CD4-positive, alpha-beta T cell (primary cell): ENCODE measurements at regions not wholly inside any gene's neighbourhood (a gene's known extent, or its start where the extent isn't known, plus 50 kb on each side); places are given as distances from the start of the nearest gene placed in this dataset.

Experiments
- ATAC-seq: fragments of 200-7000 bp; cut with Tn5 transposase; one replicate; pipeline ENCODE4 v1.10.0; 2022; ENCODE audit warnings: mild to moderate bottlenecking; ENCODE audit not compliant: poor library complexity
- CTCF ChIA-PET: fragments of 350-600 bp; sonication (Branson Sonifier 250); formaldehyde crosslinking; loops from one replicate; lab custom pipeline; 2021; ENCODE audit warnings: antibody characterized with exemption, inconsistent platforms; lab: Charles Lee
- POLR2A ChIA-PET: fragments of 350-600 bp; sonication (Branson Sonifier 250); formaldehyde crosslinking; loops from one replicate; lab custom pipeline; 2021; ENCODE audit warnings: antibody characterized with exemption, inconsistent platforms; lab: Charles Lee
- DNase-seq, 14 experiments: peaks; one replicate each; pipeline ENCODE4 v3.0.0-alpha.2; 2013 to 2020; ENCODE audit warnings: mixed read lengths in 2 of 14
- H3K27ac ChIP-seq, 2 donors: one replicate each; pipeline versions ENCODE4 v1.5.1 to v1.7.0; 2013; ENCODE audit warnings: low read length in 2 of 2, low read depth in 1 of 2, mild to moderate bottlenecking in 1 of 2
- H3K27me3 ChIP-seq, 2 experiments: 1 replicate in 1 of 2; 2 replicates in 1 of 2; pipeline versions ENCODE4 v1.6.1 to v1.7.0; 2013; ENCODE audit warnings: low read length in 2 of 2, control low read depth in 1 of 2, mild to moderate bottlenecking in 1 of 2, moderate library complexity in 1 of 2; ENCODE audit not compliant: insufficient read depth in 2 of 2, control insufficient read depth in 1 of 2
- H3K36me3 ChIP-seq: one replicate; pipeline ENCODE4 v1.6.1; 2013; ENCODE audit warnings: low read length, control low read depth; ENCODE audit not compliant: insufficient read depth
- H3K4me1 ChIP-seq: one replicate; pipeline ENCODE4 v1.6.1; 2013; ENCODE audit warnings: low read length, control low read depth; ENCODE audit not compliant: insufficient read depth
- H3K4me3 ChIP-seq: one replicate; pipeline ENCODE4 v1.5.1; 2013; ENCODE audit warnings: mild to moderate bottlenecking, low read length, moderate library complexity
- H3K9me3 ChIP-seq, 2 experiments: 1 replicate in 1 of 2; 2 replicates in 1 of 2; pipeline versions ENCODE4 v1.6.1 to v1.7.0; 2013; ENCODE audit warnings: low read length in 2 of 2, mild to moderate bottlenecking in 2 of 2, control low read depth in 1 of 2, moderate library complexity in 1 of 2; ENCODE audit not compliant: control insufficient read depth in 1 of 2, insufficient read depth in 1 of 2
- H3K27ac Mint-ChIP-seq: one replicate; pipeline ENCODE4 v1.8.0; 2020; ENCODE audit warnings: mixed read lengths
- H3K27me3 Mint-ChIP-seq: one replicate; pipeline ENCODE4 v1.8.0; 2021; ENCODE audit warnings: mixed read lengths
- H3K36me3 Mint-ChIP-seq: one replicate; pipeline ENCODE4 v1.8.0; 2021; ENCODE audit warnings: low read depth, mixed read lengths
- H3K4me1 Mint-ChIP-seq: one replicate; pipeline ENCODE4 v1.8.0; 2021; ENCODE audit warnings: low read depth, mixed read lengths
- H3K4me3 Mint-ChIP-seq: one replicate; pipeline ENCODE4 v1.8.0; 2020; ENCODE audit warnings: mild to moderate bottlenecking, mixed read lengths
- H3K9me3 Mint-ChIP-seq: one replicate; pipeline ENCODE4 v1.8.0; 2020; ENCODE audit warnings: mixed read lengths
- intact Hi-C, 2 experiments: fragments of 100-400 bp; cut with DNase I in 1 of 2; cut with micrococcal nuclease in 1 of 2; formaldehyde crosslinking; loops; one replicate each; pipeline versions ENCODE4 v1.15.1 to v1.9.0; 2023 to 2025; cut with DNase I, micrococcal nuclease
- TF ChIP-seq, protein P1 (sequence below): fragments of 200-600 bp; IDR thresholded peaks from one replicate; pipeline ENCODE4 v1.8.0; 2022; ENCODE audit warnings: antibody characterized with exemption, mild to moderate bottlenecking

DNA sequence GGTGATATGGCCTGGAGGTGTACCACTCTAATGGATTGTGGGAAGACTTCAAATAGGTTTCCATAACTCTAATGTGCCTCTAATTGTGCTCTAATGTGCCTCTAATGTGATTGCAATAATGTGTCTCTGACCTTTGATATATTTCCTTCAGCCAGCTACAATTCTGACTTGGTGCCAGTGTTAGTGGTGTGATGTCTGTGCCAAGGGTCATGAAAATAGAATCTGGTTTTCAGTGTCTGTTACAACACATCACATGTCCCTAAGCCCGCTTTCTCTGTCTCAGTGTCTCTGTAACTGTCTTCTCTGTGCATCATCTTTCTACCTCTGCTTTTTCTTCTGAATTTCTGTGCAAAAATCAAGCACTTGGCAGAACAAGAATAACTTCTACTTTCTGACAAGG is 77.2 kb upstream of the ECI2 start:
- Mint-ChIP-seq H3K36me3 (no peaks in the 10 kb centered on the region), H3K27me3 (no peaks in the 10 kb centered on the region), H3K4me3 (no peak overlapping the region), H3K27ac (no peak overlapping the region), H3K4me1 (peaks cover 26% of the 10 kb centered on the region), H3K9me3 (no peaks in the 10 kb centered on the region)
- Histone ChIP-seq H3K9me3 (peaks cover 8% of the 10 kb centered on the region in 2 experiments), H3K27ac (no peak overlapping the region), H3K36me3 (no peaks in the 10 kb centered on the region), H3K4me3 (no peak overlapping the region), H3K27me3 (no peaks in the 10 kb centered on the region), H3K4me1 (no peaks in the 10 kb centered on the region)
- POLR2A ChIA-PET, result no interaction called here
- CTCF ChIA-PET, result no interaction called here
- TF ChIP-seq, protein P1, sequence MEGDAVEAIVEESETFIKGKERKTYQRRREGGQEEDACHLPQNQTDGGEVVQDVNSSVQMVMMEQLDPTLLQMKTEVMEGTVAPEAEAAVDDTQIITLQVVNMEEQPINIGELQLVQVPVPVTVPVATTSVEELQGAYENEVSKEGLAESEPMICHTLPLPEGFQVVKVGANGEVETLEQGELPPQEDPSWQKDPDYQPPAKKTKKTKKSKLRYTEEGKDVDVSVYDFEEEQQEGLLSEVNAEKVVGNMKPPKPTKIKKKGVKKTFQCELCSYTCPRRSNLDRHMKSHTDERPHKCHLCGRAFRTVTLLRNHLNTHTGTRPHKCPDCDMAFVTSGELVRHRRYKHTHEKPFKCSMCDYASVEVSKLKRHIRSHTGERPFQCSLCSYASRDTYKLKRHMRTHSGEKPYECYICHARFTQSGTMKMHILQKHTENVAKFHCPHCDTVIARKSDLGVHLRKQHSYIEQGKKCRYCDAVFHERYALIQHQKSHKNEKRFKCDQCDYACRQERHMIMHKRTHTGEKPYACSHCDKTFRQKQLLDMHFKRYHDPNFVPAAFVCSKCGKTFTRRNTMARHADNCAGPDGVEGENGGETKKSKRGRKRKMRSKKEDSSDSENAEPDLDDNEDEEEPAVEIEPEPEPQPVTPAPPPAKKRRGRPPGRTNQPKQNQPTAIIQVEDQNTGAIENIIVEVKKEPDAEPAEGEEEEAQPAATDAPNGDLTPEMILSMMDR, result no peak
- no peak for ATAC-seq
- DNase-seq, result no peak
- intact Hi-C loops, result loop anchor here in 1 of 2 experiments (1.0 kb wide), 1 partner anchor 468 kb away; no protein-coding TSS in a partner anchor

DNA sequence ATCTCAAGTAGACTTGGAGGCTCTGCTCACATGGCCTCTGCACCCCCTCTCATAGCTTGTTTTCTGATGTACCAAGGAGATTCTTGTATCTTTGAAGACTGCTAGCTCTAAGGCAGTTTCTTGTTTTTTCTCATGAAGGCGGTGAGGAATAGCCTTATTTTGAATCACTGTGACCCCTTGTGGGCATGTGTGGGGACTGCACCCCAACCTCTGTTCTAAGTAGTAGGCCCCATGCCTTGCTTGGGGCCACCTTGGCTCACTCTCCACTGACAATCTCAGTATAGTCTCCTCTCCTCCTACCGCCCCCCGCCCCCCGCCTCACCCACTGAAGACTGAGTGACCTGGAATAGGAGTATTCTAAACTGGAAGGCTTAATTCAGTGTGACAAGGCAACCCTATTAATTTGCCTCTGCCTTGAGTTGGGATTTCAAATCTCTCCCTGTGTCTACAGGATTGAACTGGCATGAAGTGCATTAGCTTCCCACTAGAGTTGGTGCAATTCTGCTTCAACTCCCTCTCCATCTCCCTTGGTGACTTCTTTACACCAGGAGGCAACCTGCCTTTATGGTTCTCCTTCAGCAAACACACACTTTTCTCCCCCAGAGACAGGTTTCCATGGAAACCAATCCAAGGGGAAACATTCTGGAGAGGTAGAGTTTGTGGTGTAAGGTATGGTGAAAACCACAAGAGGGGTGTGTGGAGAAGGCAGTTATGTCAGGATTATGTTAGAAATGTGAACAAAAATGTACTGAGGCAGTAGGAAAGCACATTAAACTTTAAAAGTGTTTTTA is 75.4 kb upstream of the ECI2 start:
- ChIA-PET CTCF (interaction anchor here (1.4 kb wide), 1 partner anchor 10 kb away, joined by 4 read pairs; no protein-coding TSS in a partner anchor), POLR2A (interaction anchor here (1.1 kb wide), 1 partner anchor 192 kb away, joined by 5 read pairs; no protein-coding TSS in a partner anchor)
- Mint-ChIP-seq H3K27me3 (peaks cover 4% of the 10 kb centered on the region), H3K4me1 (peaks cover 26% of the 10 kb centered on the region), H3K36me3 (no peaks in the 10 kb centered on the region), H3K27ac (peak overlapping the region; percentile 1), H3K4me3 (no peak overlapping the region), H3K9me3 (no peaks in the 10 kb centered on the region)
- intact Hi-C loops, result loop anchor here in 1 of 2 experiments (2.0 kb wide), 2 partner anchors 46 to 468 kb away; no protein-coding TSS in a partner anchor
- H3K27me3 ChIP-seq, result no peaks in the 10 kb centered on the region
- DNase-seq (peak; percentile 22 to 66 (median 39)), ATAC-seq (peak; percentile 81)
- H3K36me3 ChIP-seq, result no peaks in the 10 kb centered on the region
- H3K27ac ChIP-seq, result no peak overlapping the region
- H3K4me1 ChIP-seq, result no peaks in the 10 kb centered on the region
- no peak overlapping the region for H3K4me3 ChIP-seq
- TF ChIP-seq, protein P1, result peak; percentile 72
- H3K9me3 ChIP-seq, result peaks cover 8% of the 10 kb centered on the region in 2 experiments

DNA sequence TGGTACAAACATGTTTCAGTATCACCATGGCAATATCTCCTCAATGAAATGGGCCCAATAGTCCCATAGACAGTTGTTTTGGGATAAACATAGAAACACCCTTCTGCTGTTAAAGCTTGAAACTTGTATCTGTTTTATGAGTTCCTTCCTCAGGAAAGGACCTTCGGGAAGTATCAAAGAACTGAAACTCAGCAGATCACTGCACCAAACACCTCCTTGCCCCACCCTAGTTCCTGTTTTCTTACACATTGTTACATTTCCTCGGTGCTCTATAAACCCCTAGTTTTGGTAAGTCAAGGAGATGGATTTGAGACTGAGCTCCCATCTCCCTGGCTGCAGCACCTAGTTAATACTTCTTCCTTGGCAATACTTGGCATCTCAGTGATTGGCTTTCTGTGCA is 73.8 kb upstream of the ECI2 start:
- peaks cover 7% of the 10 kb centered on the region for H3K9me3 Mint-ChIP-seq
- Histone ChIP-seq H3K36me3 (no peaks in the 10 kb centered on the region), H3K4me3 (no peak overlapping the region), H3K27me3 (peaks cover 4 to 6% of the 10 kb centered on the region in 2 experiments), H3K9me3 (peaks cover 7 to 12% of the 10 kb centered on the region in 2 experiments), H3K27ac (no peak overlapping the region), H3K4me1 (no peaks in the 10 kb centered on the region)
- H3K27me3 Mint-ChIP-seq, result peaks cover 17% of the 10 kb centered on the region
- DNase-seq, result peak in 1 of 14 experiments; percentile 13
- H3K36me3 Mint-ChIP-seq, result peaks cover 8% of the 10 kb centered on the region
- intact Hi-C loops, result no loop called here
- CTCF ChIA-PET, result no interaction called here
- peak overlapping the region; percentile 57 for H3K27ac Mint-ChIP-seq
- H3K4me3 Mint-ChIP-seq, result peak overlapping the region; percentile 46
- no peak for ATAC-seq
- TF ChIP-seq, protein P1, result no peak
- peaks cover 26% of the 10 kb centered on the region for H3K4me1 Mint-ChIP-seq
- POLR2A ChIA-PET, result no interaction called here
